IPS-NIHi7 (cell line): ENCODE measurements at regions not wholly inside any gene's neighbourhood (a gene's known extent, or its start where the extent isn't known, plus 50 kb on each side); places are given as distances from the start of the nearest gene placed in this dataset.

Source experiments
- DNase-seq: peaks from one replicate; pipeline ENCODE4 v3.0.0; 2012; ENCODE audit warnings: mixed read lengths; ENCODE audit errors: extremely low spot score

DNA sequence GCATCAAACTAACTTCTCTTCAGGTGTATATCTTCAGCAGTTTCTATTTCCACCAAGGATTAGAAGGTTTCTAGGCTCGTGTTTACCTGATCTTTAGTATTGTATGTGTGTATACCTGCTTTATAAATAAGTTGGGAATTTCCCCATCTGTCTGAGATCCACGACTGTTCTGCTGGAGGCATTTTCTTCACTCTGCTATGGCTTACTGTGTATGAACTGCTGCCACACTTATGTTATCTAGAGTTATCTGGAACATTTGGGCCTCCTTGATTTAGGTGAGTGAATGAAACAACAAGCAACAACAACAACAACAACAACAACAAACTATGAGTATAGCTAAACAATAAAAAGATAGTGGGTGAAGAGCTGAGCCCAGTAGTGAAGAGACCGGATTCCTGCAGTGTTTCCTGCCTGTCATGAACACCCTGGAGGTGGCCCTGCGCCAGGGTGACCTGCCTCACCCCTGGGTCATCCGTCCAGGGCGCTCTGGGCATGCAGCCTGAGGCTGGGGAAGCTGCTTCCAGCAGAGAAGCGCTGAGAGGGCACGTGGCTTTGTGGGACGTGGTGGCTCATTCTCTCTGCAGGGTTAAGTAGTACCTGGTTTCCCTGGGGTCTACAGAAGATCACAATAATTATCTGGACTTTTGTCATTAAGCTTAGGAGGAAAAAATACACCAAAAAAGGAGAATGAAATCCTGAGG lies 56.1 kb upstream of the GATA6 start:
- DNase-seq, result no peak

DNA sequence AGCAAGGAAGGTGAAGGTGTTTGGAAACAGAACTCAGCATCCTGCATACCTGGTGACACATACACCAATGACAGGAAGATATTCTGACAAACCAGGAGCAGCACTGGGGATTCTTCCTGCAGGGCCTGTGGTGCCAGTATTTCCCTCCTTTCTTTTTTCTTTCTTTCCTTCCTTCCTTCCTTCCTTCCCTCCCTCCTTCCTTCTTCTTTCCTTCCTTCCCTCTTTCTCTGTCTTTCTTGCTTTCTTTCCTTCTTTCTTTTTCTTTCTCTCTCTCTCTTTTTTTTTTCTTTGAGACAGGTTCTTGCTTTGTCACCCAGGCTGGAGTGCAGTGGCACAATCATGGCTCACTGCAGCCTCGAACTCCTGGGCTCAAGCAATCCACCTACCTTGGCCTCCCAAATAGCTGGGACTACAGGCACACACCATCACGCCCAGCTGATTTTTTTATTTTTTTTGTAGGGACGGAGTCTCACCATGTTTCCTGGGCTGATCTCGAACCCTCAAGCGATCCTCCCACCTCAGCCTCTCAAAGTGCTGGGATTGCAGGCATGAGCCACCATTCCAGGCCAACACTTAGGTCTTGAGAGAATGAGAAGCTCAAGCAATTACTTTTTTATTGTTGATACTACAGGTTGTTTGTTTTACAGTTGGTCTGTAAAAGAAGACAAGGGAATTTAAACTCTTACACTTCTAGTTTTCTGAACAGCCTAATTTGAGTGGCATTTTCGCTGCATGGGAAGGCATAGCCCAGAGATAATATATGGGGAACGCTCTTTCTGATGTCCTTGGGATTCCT lies 54.7 kb upstream of the GATA6 start:
- DNase-seq, result no peak

DNA sequence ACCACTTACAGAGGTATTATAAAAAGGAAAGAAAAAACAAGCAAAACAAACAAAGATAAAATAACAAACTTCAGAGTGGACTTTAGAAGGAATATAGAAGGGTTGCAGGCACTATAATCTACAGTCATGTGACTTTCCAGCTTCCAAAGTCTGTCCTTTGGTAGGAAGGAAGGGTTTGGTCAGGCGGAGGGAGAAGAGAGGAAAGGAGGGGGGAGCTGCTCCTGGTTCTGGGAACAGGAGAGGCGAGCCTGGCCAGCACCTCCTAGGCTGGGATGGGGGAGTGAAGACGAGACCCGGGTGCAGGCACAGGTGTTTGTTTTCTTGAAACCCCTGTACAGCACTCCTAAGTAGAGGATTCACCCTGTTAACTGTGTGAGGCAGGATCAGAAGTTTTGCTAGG lies 53.8 kb upstream of the GATA6 start:
- DNase-seq, result no peak
